Liver (tissue), 7 donors: ENCODE measurements at regions not wholly inside any gene's neighbourhood (a gene's known extent, or its start where the extent isn't known, plus 50 kb on each side); places are given as distances from the start of the nearest gene placed in this dataset.

Experiments
- DNase-seq: peaks from one replicate; pipeline ENCODE4 v3.0.0-alpha.2; 2017; ENCODE audit warnings: low spot score
- H3K27ac ChIP-seq, 2 donors: one replicate each; pipeline ENCODE4 v1.7.0; 2013; ENCODE audit warnings: inconsistent platforms in 2 of 2, low read length in 2 of 2, control low read depth in 1 of 2, low read depth in 1 of 2, mild to moderate bottlenecking in 1 of 2
- H3K27me3 ChIP-seq, 4 donors: one replicate each; pipeline versions ENCODE4 v1.6.1 to v1.7.0; 2013; ENCODE audit warnings: low read length in 3 of 4, inconsistent platforms in 1 of 4, mild to moderate bottlenecking in 1 of 4, moderate library complexity in 1 of 4; ENCODE audit not compliant: control insufficient read depth in 4 of 4, insufficient read depth in 4 of 4
- H3K36me3 ChIP-seq, 4 donors: one replicate each; pipeline versions ENCODE4 v1.6.1 to v1.7.0; 2013; ENCODE audit warnings: low read length in 3 of 4, mild to moderate bottlenecking in 3 of 4, low read depth in 1 of 4, moderate library complexity in 1 of 4; ENCODE audit not compliant: control insufficient read depth in 4 of 4, insufficient read depth in 3 of 4
- H3K4me1 ChIP-seq, 4 donors: one replicate each; pipeline versions ENCODE4 v1.6.1 to v1.7.0; 2013; ENCODE audit warnings: low read length in 3 of 4, mild to moderate bottlenecking in 3 of 4, moderate library complexity in 1 of 4; ENCODE audit not compliant: control insufficient read depth in 4 of 4, insufficient read depth in 4 of 4
- H3K4me3 ChIP-seq, 3 donors: one replicate each; pipeline versions ENCODE4 v1.6.1 to v1.7.0; 2013; ENCODE audit warnings: low read length in 3 of 3, control low read depth in 1 of 3, low read depth in 1 of 3, mild to moderate bottlenecking in 1 of 3
- H3K9ac ChIP-seq, 2 donors: one replicate each; pipeline ENCODE4 v1.7.0; 2013; ENCODE audit warnings: low read length in 2 of 2, mild to moderate bottlenecking in 2 of 2, moderate library complexity in 2 of 2, control low read depth in 1 of 2, low read depth in 1 of 2
- H3K9me3 ChIP-seq, 4 donors: one replicate each; pipeline versions ENCODE4 v1.6.1 to v1.7.0; 2013; ENCODE audit warnings: low read length in 3 of 4; ENCODE audit not compliant: control insufficient read depth in 4 of 4
- FOXA1 ChIP-seq: IDR thresholded peaks from 2 replicates; pipeline ENCODE4 v1.6.1; 2016; ENCODE audit warnings: antibody characterized with exemption
- FOXA2 ChIP-seq: IDR thresholded peaks from 2 replicates; pipeline ENCODE4 v1.6.1; 2016; ENCODE audit warnings: antibody characterized with exemption
- GABPA ChIP-seq, 2 donors: IDR thresholded peaks in 1 of 2; conservative IDR thresholded peaks in 1 of 2; 2 replicates each; pipeline ENCODE4 v1.6.1; 2016; ENCODE audit warnings: antibody characterized with exemption in 2 of 2, mild to moderate bottlenecking in 1 of 2, moderate library complexity in 1 of 2
- HNF4G ChIP-seq: IDR thresholded peaks from 2 replicates; pipeline ENCODE4 v1.6.1; 2016; ENCODE audit warnings: antibody characterized with exemption
- MAX ChIP-seq: IDR thresholded peaks from 2 replicates; pipeline ENCODE4 v1.6.1; 2016; ENCODE audit warnings: antibody characterized with exemption
- NR2F2 ChIP-seq: IDR thresholded peaks from 2 replicates; pipeline ENCODE4 v1.6.1; 2016; ENCODE audit warnings: antibody characterized with exemption
- RAD21 ChIP-seq, 2 donors: IDR thresholded peaks; 2 replicates each; pipeline ENCODE4 v1.6.1; 2016; ENCODE audit warnings: antibody characterized with exemption in 2 of 2, mild to moderate bottlenecking in 2 of 2
- RXRA ChIP-seq, 2 donors: IDR thresholded peaks; 2 replicates each; pipeline ENCODE4 v1.6.1; 2017 to 2018; ENCODE audit warnings: antibody characterized with exemption in 2 of 2, mild to moderate bottlenecking in 1 of 2
- SP1 ChIP-seq: IDR thresholded peaks from 2 replicates; pipeline ENCODE4 v1.6.1; 2018; ENCODE audit warnings: antibody characterized with exemption, mild to moderate bottlenecking
- TAF1 ChIP-seq: conservative IDR thresholded peaks from 2 replicates; pipeline ENCODE4 v1.6.1; 2016; ENCODE audit warnings: antibody characterized with exemption, mild to moderate bottlenecking
- ZBTB33 ChIP-seq: IDR thresholded peaks from 2 replicates; pipeline ENCODE4 v1.6.1; 2016; ENCODE audit warnings: antibody characterized with exemption
- WGBS: extraction: QIAGEN DNeasy Blood & Tissue Kit; methylation state at CpG from one replicate; pipeline ENCODE4 v1.1.7; 2013; 5-methylcytosine and 5-hydroxymethylcytosine counted together
- TF ChIP-seq, protein P1 (sequence below): IDR thresholded peaks from 2 replicates; pipeline ENCODE4 v1.6.1; 2016; ENCODE audit warnings: antibody characterized with exemption, mild to moderate bottlenecking
- donor health status: healthy.
- donor health status: healthy.
- donor health status: healthy.
- donor health status: healthy.

GRCh38 chr5:2584579-2585269, 166.8 kb downstream of the IRX2 start:
- TF ChIP-seq HNF4G (no peak), TAF1 (no peak), RXRA (IDR thresholded peaks at IDR 0.05) (no peak), NR2F2 (no peak), SP1 (no peak)
- no peak overlapping the region for H3K4me3 ChIP-seq
- no peak for DNase-seq
- H3K4me1 ChIP-seq: no peaks in the 10 kb centered on the region
- no peak overlapping the region for H3K27ac ChIP-seq
- H3K9me3 ChIP-seq: peaks cover 0 to 3% (median under 1%) of the 10 kb centered on the region in 4 donors
- no peaks in the 10 kb centered on the region for H3K36me3 ChIP-seq
- H3K27me3 ChIP-seq: no peaks in the 10 kb centered on the region
- 61% methylated on average over 3 of the region's 3 CpGs for WGBS
- H3K9ac ChIP-seq: no peak overlapping the region

DNA sequence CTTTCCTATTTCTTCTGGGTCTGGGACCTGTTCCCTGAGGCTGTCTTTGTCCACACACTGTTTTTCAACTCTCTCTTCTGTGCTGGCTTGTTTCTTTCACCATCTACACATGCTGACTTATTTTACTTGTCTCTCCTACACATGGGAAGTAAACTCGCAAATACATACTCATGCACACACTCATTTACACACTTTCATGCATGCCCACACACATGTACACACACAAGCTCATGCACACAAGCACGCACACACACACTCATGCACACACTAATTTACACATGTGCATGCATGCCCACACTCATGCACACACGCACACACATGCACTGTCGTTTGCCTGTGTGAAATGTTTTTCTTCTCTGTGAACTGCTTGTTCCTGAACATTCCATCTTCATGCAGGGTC, 169.0 kb downstream of the IRX2 start:
- Histone ChIP-seq H3K9me3 (peaks cover 0 to 3% (median under 1%) of the 10 kb centered on the region in 4 donors), H3K36me3 (no peaks in the 10 kb centered on the region), H3K27me3 (no peaks in the 10 kb centered on the region), H3K27ac (no peak overlapping the region), H3K4me3 (no peak overlapping the region), H3K9ac (no peak overlapping the region), H3K4me1 (no peaks in the 10 kb centered on the region)
- WGBS: 85% methylated on average over 4 of the region's 4 CpGs
- TF ChIP-seq TAF1 (no peak), ZBTB33 (no peak)
- DNase-seq: no peak

GRCh38 chr5:2582106-2582505, 169.4 kb downstream of the IRX2 start:
- Histone ChIP-seq H3K27ac (no peak overlapping the region), H3K4me3 (no peak overlapping the region), H3K4me1 (no peaks in the 10 kb centered on the region), H3K9me3 (peaks cover 0 to 3% (median under 1%) of the 10 kb centered on the region in 4 donors), H3K36me3 (no peaks in the 10 kb centered on the region), H3K27me3 (no peaks in the 10 kb centered on the region), H3K9ac (no peak overlapping the region)
- WGBS: 83% methylated on average over 7 of the region's 7 CpGs
- DNase-seq: no peak
- TF ChIP-seq, protein P1, sequence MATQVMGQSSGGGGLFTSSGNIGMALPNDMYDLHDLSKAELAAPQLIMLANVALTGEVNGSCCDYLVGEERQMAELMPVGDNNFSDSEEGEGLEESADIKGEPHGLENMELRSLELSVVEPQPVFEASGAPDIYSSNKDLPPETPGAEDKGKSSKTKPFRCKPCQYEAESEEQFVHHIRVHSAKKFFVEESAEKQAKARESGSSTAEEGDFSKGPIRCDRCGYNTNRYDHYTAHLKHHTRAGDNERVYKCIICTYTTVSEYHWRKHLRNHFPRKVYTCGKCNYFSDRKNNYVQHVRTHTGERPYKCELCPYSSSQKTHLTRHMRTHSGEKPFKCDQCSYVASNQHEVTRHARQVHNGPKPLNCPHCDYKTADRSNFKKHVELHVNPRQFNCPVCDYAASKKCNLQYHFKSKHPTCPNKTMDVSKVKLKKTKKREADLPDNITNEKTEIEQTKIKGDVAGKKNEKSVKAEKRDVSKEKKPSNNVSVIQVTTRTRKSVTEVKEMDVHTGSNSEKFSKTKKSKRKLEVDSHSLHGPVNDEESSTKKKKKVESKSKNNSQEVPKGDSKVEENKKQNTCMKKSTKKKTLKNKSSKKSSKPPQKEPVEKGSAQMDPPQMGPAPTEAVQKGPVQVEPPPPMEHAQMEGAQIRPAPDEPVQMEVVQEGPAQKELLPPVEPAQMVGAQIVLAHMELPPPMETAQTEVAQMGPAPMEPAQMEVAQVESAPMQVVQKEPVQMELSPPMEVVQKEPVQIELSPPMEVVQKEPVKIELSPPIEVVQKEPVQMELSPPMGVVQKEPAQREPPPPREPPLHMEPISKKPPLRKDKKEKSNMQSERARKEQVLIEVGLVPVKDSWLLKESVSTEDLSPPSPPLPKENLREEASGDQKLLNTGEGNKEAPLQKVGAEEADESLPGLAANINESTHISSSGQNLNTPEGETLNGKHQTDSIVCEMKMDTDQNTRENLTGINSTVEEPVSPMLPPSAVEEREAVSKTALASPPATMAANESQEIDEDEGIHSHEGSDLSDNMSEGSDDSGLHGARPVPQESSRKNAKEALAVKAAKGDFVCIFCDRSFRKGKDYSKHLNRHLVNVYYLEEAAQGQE: no peak
- no peak for TF ChIP-seq NR2F2
- TF ChIP-seq MAX: no peak
- TF ChIP-seq RAD21 (IDR thresholded peaks at IDR 0.05): no peak
- no peak for TF ChIP-seq GABPA (IDR thresholded peaks at IDR 0.05 in 1 of 2, conservative IDR thresholded peaks at IDR 0.05 in 1 of 2)
- TF ChIP-seq HNF4G: no peak
- TF ChIP-seq FOXA2: no peak
- no peak for TF ChIP-seq FOXA1
